ENCODE measurements at regions not wholly inside any gene's neighbourhood (a gene's known extent, or its start where the extent isn't known, plus 50 kb on each side); places are given as distances from the start of the nearest gene placed in this dataset.

DNA sequence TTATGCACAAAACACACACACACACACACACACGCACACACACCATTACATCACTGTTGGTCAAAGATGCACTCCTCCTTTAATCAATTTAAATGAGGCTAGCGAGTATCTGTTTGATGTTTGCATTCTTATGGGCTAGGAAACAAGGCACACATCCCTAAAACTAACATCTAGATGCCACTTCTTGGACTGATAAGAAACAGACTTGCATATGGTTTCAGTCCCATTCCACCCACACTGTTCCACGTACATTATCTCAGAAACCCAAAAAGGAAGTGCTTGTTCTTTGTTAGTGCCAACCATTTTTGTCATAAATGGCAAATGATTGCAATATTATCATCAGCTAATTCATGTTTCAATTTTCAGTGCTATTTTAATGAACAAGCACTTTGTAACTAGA, 69.5 kb downstream of the CCR1 start:
- H3K4me1 Mint-ChIP-seq (ENCODE audit: unreplicated experiment), result no peaks in the 10 kb centered on the region
- H3K27me3 Mint-ChIP-seq (ENCODE audit: unreplicated experiment), result peaks cover 2% of the 10 kb centered on the region
- no peaks in the 10 kb centered on the region for H3K9me3 Mint-ChIP-seq (ENCODE audit: unreplicated experiment)
- no peaks in the 10 kb centered on the region for H3K36me3 Mint-ChIP-seq (ENCODE audit: low read depth, unreplicated experiment)
- TF ChIP-seq CTCF (IDR thresholded peaks at IDR 0.05; ENCODE audit: unreplicated experiment), result no peak
- no peak for DNase-seq (ENCODE audit: low spot score)
- no peak overlapping the region for H3K4me3 Mint-ChIP-seq (ENCODE audit: unreplicated experiment)
- H3K27ac Mint-ChIP-seq (ENCODE audit: unreplicated experiment), result no peak overlapping the region

GRCh38 chr3:46135475-46135874, 72.6 kb downstream of the CCR1 start:
- DNase-seq (ENCODE audit: low spot score), result no peak
- H3K4me3 Mint-ChIP-seq (ENCODE audit: unreplicated experiment), result no peak overlapping the region
- no peaks in the 10 kb centered on the region for H3K4me1 Mint-ChIP-seq (ENCODE audit: unreplicated experiment)
- no peaks in the 10 kb centered on the region for H3K36me3 Mint-ChIP-seq (ENCODE audit: low read depth, unreplicated experiment)
- TF ChIP-seq CTCF (IDR thresholded peaks at IDR 0.05; ENCODE audit: unreplicated experiment), result no peak
- peaks cover 2% of the 10 kb centered on the region for H3K27me3 Mint-ChIP-seq (ENCODE audit: unreplicated experiment)
- no peak overlapping the region for H3K27ac Mint-ChIP-seq (ENCODE audit: unreplicated experiment)
- no peaks in the 10 kb centered on the region for H3K9me3 Mint-ChIP-seq (ENCODE audit: unreplicated experiment)

DNA sequence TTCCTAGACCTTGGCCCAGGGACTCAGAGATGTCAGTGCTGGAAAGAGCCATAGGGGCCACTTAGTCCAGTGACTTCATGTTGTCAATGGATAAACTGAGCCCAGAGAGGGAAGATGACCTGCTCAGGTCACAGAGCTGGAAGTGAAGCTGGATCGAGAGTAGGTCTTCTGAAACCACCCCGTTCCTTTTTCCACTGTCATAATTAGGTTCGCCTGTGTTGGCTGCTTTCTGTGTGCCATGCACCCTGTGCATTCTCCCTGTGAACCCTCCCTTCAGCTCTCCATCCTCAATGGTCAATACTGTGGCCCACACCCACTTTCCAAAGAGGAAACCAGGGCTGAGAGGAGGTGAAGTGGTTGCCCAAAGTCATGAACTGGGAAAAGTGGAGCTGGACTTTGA, 74.8 kb downstream of the CCR1 start:
- DNase-seq (ENCODE audit: low spot score), result no peak
- Mint-ChIP-seq H3K4me3 (ENCODE audit: unreplicated experiment) (no peak overlapping the region), H3K27ac (ENCODE audit: unreplicated experiment) (no peak overlapping the region), H3K9me3 (ENCODE audit: unreplicated experiment) (no peaks in the 10 kb centered on the region), H3K36me3 (ENCODE audit: low read depth, unreplicated experiment) (no peaks in the 10 kb centered on the region), H3K4me1 (ENCODE audit: unreplicated experiment) (no peaks in the 10 kb centered on the region), H3K27me3 (ENCODE audit: unreplicated experiment) (peaks cover 4% of the 10 kb centered on the region)
- no peak for TF ChIP-seq CTCF (IDR thresholded peaks at IDR 0.05; ENCODE audit: unreplicated experiment)

DNA sequence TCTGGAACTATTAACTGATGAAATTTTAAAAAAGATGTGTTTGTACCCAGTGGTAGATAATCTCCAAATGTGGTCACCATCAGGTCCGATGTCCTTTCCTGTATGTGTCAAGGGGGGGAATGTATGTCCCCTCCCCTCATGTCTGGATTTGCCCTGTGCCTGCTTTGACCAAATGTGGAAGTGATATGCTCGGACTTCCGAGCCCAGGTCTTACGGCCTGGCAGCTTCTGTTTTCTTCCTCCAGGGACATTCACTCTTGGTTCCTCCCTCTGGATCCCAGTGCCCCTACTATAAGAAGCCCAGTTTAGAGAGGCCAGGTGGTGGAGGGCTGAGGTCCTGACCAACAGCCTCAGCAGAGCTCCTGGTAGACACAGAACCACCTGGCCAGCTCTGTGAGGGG, 75.5 kb downstream of the CCR1 start:
- H3K27me3 Mint-ChIP-seq (ENCODE audit: unreplicated experiment), result peaks cover 4% of the 10 kb centered on the region
- H3K36me3 Mint-ChIP-seq (ENCODE audit: low read depth, unreplicated experiment), result no peaks in the 10 kb centered on the region
- TF ChIP-seq CTCF (IDR thresholded peaks at IDR 0.05; ENCODE audit: unreplicated experiment), result no peak
- H3K9me3 Mint-ChIP-seq (ENCODE audit: unreplicated experiment), result no peaks in the 10 kb centered on the region
- H3K4me3 Mint-ChIP-seq (ENCODE audit: unreplicated experiment), result no peak overlapping the region
- peaks cover 2% of the 10 kb centered on the region for H3K4me1 Mint-ChIP-seq (ENCODE audit: unreplicated experiment)
- no peak overlapping the region for H3K27ac Mint-ChIP-seq (ENCODE audit: unreplicated experiment)
- DNase-seq (ENCODE audit: low spot score), result no peak

DNA sequence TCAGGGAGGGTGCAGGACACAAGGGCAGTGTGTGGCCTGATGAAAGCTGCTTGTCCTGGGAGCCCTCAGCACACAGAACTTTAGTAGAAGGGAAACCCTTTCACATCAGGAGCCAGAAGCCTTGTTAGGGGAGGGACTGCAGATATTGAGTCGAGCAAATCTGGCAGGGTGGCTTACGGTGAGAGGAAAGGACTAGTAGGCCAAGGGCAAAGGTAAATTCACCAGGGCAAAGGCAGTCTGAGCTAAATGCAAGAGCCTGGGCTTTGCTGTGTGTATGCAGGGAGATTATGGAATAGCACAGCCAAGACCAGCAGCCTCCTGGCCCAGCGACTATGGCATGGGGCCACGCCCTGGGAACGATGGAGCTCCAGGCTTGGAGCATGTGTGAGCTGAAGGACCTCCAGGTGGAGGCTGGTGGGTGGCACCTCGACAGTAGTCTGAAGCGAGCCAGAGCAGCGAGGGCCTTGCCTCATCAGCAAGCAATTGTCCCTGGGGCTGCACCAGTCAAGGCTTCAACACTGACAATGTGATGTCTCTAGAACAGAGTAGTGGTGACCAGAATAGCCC, 76.1 kb downstream of the CCR1 start:
- Mint-ChIP-seq H3K27ac (ENCODE audit: unreplicated experiment) (no peak overlapping the region), H3K4me3 (ENCODE audit: unreplicated experiment) (no peak overlapping the region), H3K27me3 (ENCODE audit: unreplicated experiment) (peaks cover 4% of the 10 kb centered on the region), H3K9me3 (ENCODE audit: unreplicated experiment) (no peaks in the 10 kb centered on the region), H3K4me1 (ENCODE audit: unreplicated experiment) (peaks cover 5% of the 10 kb centered on the region), H3K36me3 (ENCODE audit: low read depth, unreplicated experiment) (no peaks in the 10 kb centered on the region)
- DNase-seq (ENCODE audit: low spot score), result no peak
- TF ChIP-seq CTCF (IDR thresholded peaks at IDR 0.05; ENCODE audit: unreplicated experiment), result no peak
